Vagina (tissue), 2 donors: ENCODE measurements at regions not wholly inside any gene's neighbourhood (a gene's known extent, or its start where the extent isn't known, plus 50 kb on each side); places are given as distances from the start of the nearest gene placed in this dataset.

Source experiments
- CTCF ChIP-seq, 3 experiments: fragments of 450-650 bp in 2 of 3; fragments of 200-600 bp in 1 of 3; sonication (generic) in 1 of 3; IDR thresholded peaks; one replicate each; pipeline ENCODE4 v1.5.1; 2017 to 2019; ENCODE audit warnings: antibody characterized with exemption in 3 of 3, mild to moderate bottlenecking in 2 of 3, moderate library complexity in 2 of 3
- POLR2A ChIP-seq, 2 donors: fragments of 450-650 bp; IDR thresholded peaks; one replicate each; pipeline ENCODE4 v1.6.1; 2017; ENCODE audit warnings: antibody characterized with exemption in 2 of 2, mild to moderate bottlenecking in 2 of 2, moderate library complexity in 2 of 2
- POLR2AphosphoS5 ChIP-seq, 2 donors: sonication (generic); formaldehyde crosslinking; IDR thresholded peaks; one replicate each; pipeline ENCODE4 v1.9.0; 2017; ENCODE audit warnings: antibody characterized with exemption in 2 of 2, mild to moderate bottlenecking in 2 of 2, low read depth in 1 of 2; ENCODE audit not compliant: insufficient read depth in 1 of 2

- TF ChIP-seq CTCF (IDR thresholded peaks at IDR 0.05) (no peak), POLR2AphosphoS5 (IDR thresholded peaks at IDR 0.05; ENCODE audit: insufficient read depth in 1 of 2, low read depth in 1 of 2) (no peak), POLR2A (IDR thresholded peaks at IDR 0.05) (no peak)
These were observed 1158.5 kb downstream of the PCDH9 start for GRCh38 chr13:66071608-66072007.
